GM23338 (cell line): ENCODE measurements at regions not wholly inside any gene's neighbourhood (a gene's known extent, or its start where the extent isn't known, plus 50 kb on each side); places are given as distances from the start of the nearest gene placed in this dataset.

ENCODE experiments used
- ATAC-seq: fragments of 200-7000 bp; cut with Tn5 transposase; 3 replicates; pipeline ENCODE4 v1.9.1; 2020
- DNase-seq: peaks from one replicate; pipeline ENCODE4 v3.0.0-alpha.2; 2015; ENCODE audit warnings: low spot score
- H2AFZ ChIP-seq: fragments of 200-600 bp; sonication (generic); 2 replicates; pipeline ENCODE4 v1.8.0; 2016; ENCODE audit warnings: antibody characterized with exemption, mild to moderate bottlenecking, moderate library complexity
- H3F3A ChIP-seq: fragments of 200-600 bp; sonication (generic); replicated peaks from 2 replicates; pipeline ENCODE4 v1.8.0; 2017; ENCODE audit warnings: antibody characterized with exemption, mixed run types, low read depth
- H3K27ac ChIP-seq: fragments of 200-600 bp; sonication (generic); 2 replicates; pipeline ENCODE4 v1.6.1; 2016; ENCODE audit warnings: low read depth
- H3K27me3 ChIP-seq: fragments of 200-600 bp; sonication (generic); 2 replicates; pipeline ENCODE4 v1.8.0; 2016; ENCODE audit warnings: mild to moderate bottlenecking, mixed run types, moderate library complexity; ENCODE audit not compliant: insufficient read depth
- H3K36me3 ChIP-seq: fragments of 200-600 bp; sonication (generic); 2 replicates; pipeline ENCODE4 v1.8.0; 2016; ENCODE audit warnings: mild to moderate bottlenecking; ENCODE audit not compliant: insufficient read depth
- H3K4me1 ChIP-seq: fragments of 200-600 bp; sonication (generic); 2 replicates; pipeline ENCODE4 v1.8.0; 2016; ENCODE audit warnings: mild to moderate bottlenecking, moderate library complexity; ENCODE audit not compliant: insufficient read depth
- H3K4me2 ChIP-seq: fragments of 200-600 bp; sonication (generic); 2 replicates; pipeline ENCODE4 v1.7.1; 2017; ENCODE audit warnings: mixed run types
- H3K4me3 ChIP-seq: fragments of 200-600 bp; sonication (generic); 2 replicates; pipeline ENCODE4 v1.6.1; 2016; ENCODE audit warnings: mixed run types
- H3K79me2 ChIP-seq: fragments of 200-600 bp; sonication (generic); replicated peaks from 2 replicates; pipeline ENCODE4 v1.8.0; 2017; ENCODE audit warnings: mild to moderate bottlenecking; ENCODE audit not compliant: insufficient read depth
- H3K9me2 ChIP-seq: fragments of 200-600 bp; sonication (generic); 2 replicates; pipeline ENCODE4 v1.8.0; 2017; ENCODE audit not compliant: insufficient read depth
- H4K20me1 ChIP-seq: fragments of 200-600 bp; sonication (generic); replicated peaks from 2 replicates; pipeline ENCODE4 v1.8.0; 2017; ENCODE audit warnings: mild to moderate bottlenecking; ENCODE audit not compliant: insufficient read depth
- H3K27ac Mint-ChIP-seq: 2 replicates; pipeline ENCODE4 v1.8.0; 2020; ENCODE audit warnings: inconsistent platforms, mild to moderate bottlenecking, moderate library complexity, mixed read lengths
- H3K27me3 Mint-ChIP-seq: 3 replicates; pipeline ENCODE4 v1.8.0; 2022; ENCODE audit warnings: low read depth, mild to moderate bottlenecking, moderate library complexity, mixed read lengths, inconsistent platforms; ENCODE audit not compliant: insufficient read depth, poor library complexity
- H3K36me3 Mint-ChIP-seq: 3 replicates; pipeline ENCODE4 v1.8.0; 2021; ENCODE audit warnings: low read depth, mild to moderate bottlenecking, inconsistent platforms, moderate library complexity, mixed read lengths
- H3K4me1 Mint-ChIP-seq: 3 replicates; pipeline ENCODE4 v1.8.0; 2020; ENCODE audit warnings: mild to moderate bottlenecking, inconsistent platforms, mixed read lengths
- H3K4me3 Mint-ChIP-seq: 3 replicates; pipeline ENCODE4 v1.8.0; 2021; ENCODE audit warnings: moderate library complexity, mild to moderate bottlenecking, inconsistent platforms, mixed read lengths
- H3K9me3 Mint-ChIP-seq: 3 replicates; pipeline ENCODE4 v1.8.0; 2020; ENCODE audit warnings: moderate library complexity, mild to moderate bottlenecking, inconsistent platforms, mixed read lengths
- CREB1 ChIP-seq: fragments of 250-450 bp; sonication (Bioruptor Pico); IDR thresholded peaks from 2 replicates; pipeline ENCODE4 v1.5.0; 2020; ENCODE audit warnings: low read depth, mild to moderate bottlenecking, moderate library complexity
- EZH2 ChIP-seq: fragments of 200-600 bp; sonication (generic); IDR thresholded peaks from one replicate; pipeline ENCODE4 v1.8.0; 2017; ENCODE audit warnings: antibody characterized with exemption, mild to moderate bottlenecking, low read depth; ENCODE audit not compliant: unreplicated experiment
- EZH2phosphoT487 ChIP-seq: fragments of 200-600 bp; sonication (generic); IDR thresholded peaks from one replicate; pipeline ENCODE4 v1.8.1; 2018; ENCODE audit warnings: antibody characterized with exemption; ENCODE audit not compliant: unreplicated experiment
- JUNB ChIP-seq: IDR thresholded peaks from one replicate; pipeline ENCODE4 v1.6.1; 2016; ENCODE audit warnings: antibody characterized with exemption; ENCODE audit not compliant: unreplicated experiment
- NANOG ChIP-seq: IDR thresholded peaks from 2 replicates; pipeline ENCODE4 v1.6.1; 2016; ENCODE audit warnings: antibody characterized with exemption, borderline replicate concordance
- POLR2AphosphoS5 ChIP-seq: IDR thresholded peaks from 2 replicates; pipeline ENCODE4 v1.6.1; 2016; ENCODE audit warnings: antibody characterized with exemption, low read depth
- STAT1 ChIP-seq: IDR thresholded peaks from one replicate; pipeline ENCODE4 v1.6.1; 2016; ENCODE audit warnings: antibody characterized with exemption; ENCODE audit not compliant: unreplicated experiment
- ZNF331 ChIP-seq: fragments of 250-450 bp; sonication (Bioruptor Pico); IDR thresholded peaks from 2 replicates; pipeline ENCODE4 v1.5.0; 2020; ENCODE audit warnings: low read depth, mild to moderate bottlenecking, moderate library complexity
- TF ChIP-seq, protein P1 (sequence below), 2 experiments: fragments of 200-600 bp in 1 of 2; sonication (generic) in 1 of 2; conservative IDR thresholded peaks; 2 replicates each; pipeline versions ENCODE4 v1.5.1 to v1.6.1; 2016 to 2017; ENCODE audit warnings: antibody characterized with exemption in 2 of 2, low read depth in 2 of 2, mild to moderate bottlenecking in 2 of 2, moderate library complexity in 1 of 2
- TF ChIP-seq, protein P2 (sequence below): IDR thresholded peaks from one replicate; pipeline ENCODE4 v1.6.1; 2018; ENCODE audit warnings: antibody characterized with exemption; ENCODE audit not compliant: unreplicated experiment

DNA sequence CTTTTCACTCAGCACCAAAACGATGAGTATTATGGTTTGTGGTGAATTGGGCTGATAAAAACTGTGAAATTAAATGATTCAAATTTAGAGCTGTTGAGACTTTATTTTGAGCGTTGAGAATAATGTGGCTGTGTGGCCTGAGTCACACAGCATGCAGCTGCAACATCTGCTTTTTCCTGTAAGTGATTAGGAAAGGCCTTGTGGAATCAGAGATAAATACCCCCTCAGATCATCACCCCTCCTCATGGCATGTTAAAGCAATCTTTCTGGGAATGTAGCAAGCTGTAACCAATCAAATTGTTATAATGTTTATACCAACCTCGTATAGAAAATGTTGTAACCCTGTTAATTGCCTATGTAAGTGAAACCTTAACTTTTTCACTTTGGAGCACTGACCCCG, 90.0 kb upstream of the GRPR start:
- H3K4me3 Mint-ChIP-seq: no peak overlapping the region
- H3K4me2 ChIP-seq: no peak overlapping the region
- no peaks in the 10 kb centered on the region for H3K36me3 ChIP-seq
- no peaks in the 10 kb centered on the region for H3K4me1 Mint-ChIP-seq
- H3K79me2 ChIP-seq: no peaks in the 10 kb centered on the region
- peaks cover 11% of the 10 kb centered on the region for H3K9me3 Mint-ChIP-seq
- no peaks in the 10 kb centered on the region for H3K27me3 Mint-ChIP-seq
- no peaks in the 10 kb centered on the region for H4K20me1 ChIP-seq
- H3K36me3 Mint-ChIP-seq: peaks cover 23% of the 10 kb centered on the region
- H3K4me1 ChIP-seq: no peaks in the 10 kb centered on the region
- H3F3A ChIP-seq: no peaks in the 10 kb centered on the region
- H2AFZ ChIP-seq: no peak overlapping the region
- H3K27ac ChIP-seq: no peak overlapping the region
- DNase-seq (no peak), ATAC-seq (no peak)
- H3K27me3 ChIP-seq: no peaks in the 10 kb centered on the region
- TF ChIP-seq JUNB (no peak), NANOG (no peak), EZH2 (no peak), EZH2phosphoT487 (no peak), ZNF331 (CRISPR knock-in tag) (no peak), STAT1 (no peak), CREB1 (CRISPR knock-in tag) (no peak)
- TF ChIP-seq, protein P1, sequence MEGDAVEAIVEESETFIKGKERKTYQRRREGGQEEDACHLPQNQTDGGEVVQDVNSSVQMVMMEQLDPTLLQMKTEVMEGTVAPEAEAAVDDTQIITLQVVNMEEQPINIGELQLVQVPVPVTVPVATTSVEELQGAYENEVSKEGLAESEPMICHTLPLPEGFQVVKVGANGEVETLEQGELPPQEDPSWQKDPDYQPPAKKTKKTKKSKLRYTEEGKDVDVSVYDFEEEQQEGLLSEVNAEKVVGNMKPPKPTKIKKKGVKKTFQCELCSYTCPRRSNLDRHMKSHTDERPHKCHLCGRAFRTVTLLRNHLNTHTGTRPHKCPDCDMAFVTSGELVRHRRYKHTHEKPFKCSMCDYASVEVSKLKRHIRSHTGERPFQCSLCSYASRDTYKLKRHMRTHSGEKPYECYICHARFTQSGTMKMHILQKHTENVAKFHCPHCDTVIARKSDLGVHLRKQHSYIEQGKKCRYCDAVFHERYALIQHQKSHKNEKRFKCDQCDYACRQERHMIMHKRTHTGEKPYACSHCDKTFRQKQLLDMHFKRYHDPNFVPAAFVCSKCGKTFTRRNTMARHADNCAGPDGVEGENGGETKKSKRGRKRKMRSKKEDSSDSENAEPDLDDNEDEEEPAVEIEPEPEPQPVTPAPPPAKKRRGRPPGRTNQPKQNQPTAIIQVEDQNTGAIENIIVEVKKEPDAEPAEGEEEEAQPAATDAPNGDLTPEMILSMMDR (conservative IDR thresholded peaks at IDR 0.05; ENCODE audit: low read depth in 2 of 2): no peak
- TF ChIP-seq, protein P2, sequence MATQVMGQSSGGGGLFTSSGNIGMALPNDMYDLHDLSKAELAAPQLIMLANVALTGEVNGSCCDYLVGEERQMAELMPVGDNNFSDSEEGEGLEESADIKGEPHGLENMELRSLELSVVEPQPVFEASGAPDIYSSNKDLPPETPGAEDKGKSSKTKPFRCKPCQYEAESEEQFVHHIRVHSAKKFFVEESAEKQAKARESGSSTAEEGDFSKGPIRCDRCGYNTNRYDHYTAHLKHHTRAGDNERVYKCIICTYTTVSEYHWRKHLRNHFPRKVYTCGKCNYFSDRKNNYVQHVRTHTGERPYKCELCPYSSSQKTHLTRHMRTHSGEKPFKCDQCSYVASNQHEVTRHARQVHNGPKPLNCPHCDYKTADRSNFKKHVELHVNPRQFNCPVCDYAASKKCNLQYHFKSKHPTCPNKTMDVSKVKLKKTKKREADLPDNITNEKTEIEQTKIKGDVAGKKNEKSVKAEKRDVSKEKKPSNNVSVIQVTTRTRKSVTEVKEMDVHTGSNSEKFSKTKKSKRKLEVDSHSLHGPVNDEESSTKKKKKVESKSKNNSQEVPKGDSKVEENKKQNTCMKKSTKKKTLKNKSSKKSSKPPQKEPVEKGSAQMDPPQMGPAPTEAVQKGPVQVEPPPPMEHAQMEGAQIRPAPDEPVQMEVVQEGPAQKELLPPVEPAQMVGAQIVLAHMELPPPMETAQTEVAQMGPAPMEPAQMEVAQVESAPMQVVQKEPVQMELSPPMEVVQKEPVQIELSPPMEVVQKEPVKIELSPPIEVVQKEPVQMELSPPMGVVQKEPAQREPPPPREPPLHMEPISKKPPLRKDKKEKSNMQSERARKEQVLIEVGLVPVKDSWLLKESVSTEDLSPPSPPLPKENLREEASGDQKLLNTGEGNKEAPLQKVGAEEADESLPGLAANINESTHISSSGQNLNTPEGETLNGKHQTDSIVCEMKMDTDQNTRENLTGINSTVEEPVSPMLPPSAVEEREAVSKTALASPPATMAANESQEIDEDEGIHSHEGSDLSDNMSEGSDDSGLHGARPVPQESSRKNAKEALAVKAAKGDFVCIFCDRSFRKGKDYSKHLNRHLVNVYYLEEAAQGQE: no peak
- H3K27ac Mint-ChIP-seq: no peak overlapping the region
- no peaks in the 10 kb centered on the region for H3K9me2 ChIP-seq
- H3K4me3 ChIP-seq: no peak overlapping the region

DNA sequence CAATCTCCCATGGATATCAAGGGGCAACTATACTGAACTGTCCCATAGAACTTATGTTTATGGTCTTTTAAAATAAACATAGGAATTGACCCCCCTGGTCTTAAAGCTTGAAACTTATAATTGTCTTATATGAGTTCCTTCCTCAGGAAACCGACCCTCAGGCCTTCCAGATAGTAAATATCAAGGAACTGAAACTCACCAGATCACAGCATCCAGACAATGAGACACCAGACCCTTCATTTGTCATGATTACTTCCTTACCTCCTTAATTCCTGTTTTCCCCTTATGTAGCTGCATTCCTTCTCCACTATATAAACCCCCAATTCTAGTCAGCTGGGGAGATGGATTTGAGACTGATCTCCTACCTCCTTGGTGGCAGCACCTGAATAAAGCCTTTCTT, 94.8 kb upstream of the GRPR start:
- Histone ChIP-seq H3K79me2 (no peaks in the 10 kb centered on the region), H3K4me1 (no peaks in the 10 kb centered on the region), H3K27me3 (no peaks in the 10 kb centered on the region), H3K4me2 (no peak overlapping the region), H3K36me3 (no peaks in the 10 kb centered on the region), H2AFZ (no peak overlapping the region), H3K27ac (no peak overlapping the region), H3K4me3 (no peak overlapping the region), H3F3A (no peaks in the 10 kb centered on the region), H4K20me1 (no peaks in the 10 kb centered on the region), H3K9me2 (no peaks in the 10 kb centered on the region)
- Mint-ChIP-seq H3K36me3 (no peaks in the 10 kb centered on the region), H3K4me3 (no peak overlapping the region), H3K27ac (no peak overlapping the region), H3K27me3 (peaks cover 2% of the 10 kb centered on the region), H3K9me3 (no peaks in the 10 kb centered on the region), H3K4me1 (no peaks in the 10 kb centered on the region)
- DNase-seq: no peak
- no peak for TF ChIP-seq POLR2AphosphoS5
- no peak for TF ChIP-seq EZH2phosphoT487
- ATAC-seq: no peak
